HG02763 (cell line): ENCODE measurements at regions not wholly inside any gene's neighbourhood (a gene's known extent, or its start where the extent isn't known, plus 50 kb on each side); places are given as distances from the start of the nearest gene placed in this dataset.
"Not testable (repeated sequence)": the region's sequence is repeated elsewhere in the genome, so short reads cannot be mapped to it uniquely, and the experiment has no call there.

Source experiments
- ATAC-seq: cut with Tn5 transposase; IDR thresholded peaks from one replicate; pipeline ENCODE4 v1.9.1; 2021; ENCODE audit warnings: mild to moderate bottlenecking, moderate library complexity; ENCODE audit not compliant: unreplicated experiment

DNA sequence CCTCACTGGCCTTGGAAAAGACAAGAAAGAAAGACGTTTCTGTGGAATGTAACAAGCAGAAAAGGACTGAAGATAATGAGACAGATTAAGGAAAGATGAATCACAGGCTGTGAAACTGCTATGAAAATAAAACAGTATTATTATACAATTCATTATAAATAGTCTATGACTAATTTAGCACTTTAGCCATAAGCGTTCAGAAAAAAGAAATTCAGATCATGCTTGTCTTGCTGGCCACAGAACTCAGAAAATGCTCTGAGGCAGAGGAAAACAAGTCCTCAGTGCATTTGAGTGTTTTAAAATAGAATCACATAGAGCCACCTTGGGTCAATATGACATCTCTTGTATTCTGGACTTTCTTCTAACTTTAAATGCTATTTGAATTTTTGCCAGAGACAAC lies 65.9 kb upstream of the NBPF26 start:
- ATAC-seq: not testable (repeated sequence)

DNA sequence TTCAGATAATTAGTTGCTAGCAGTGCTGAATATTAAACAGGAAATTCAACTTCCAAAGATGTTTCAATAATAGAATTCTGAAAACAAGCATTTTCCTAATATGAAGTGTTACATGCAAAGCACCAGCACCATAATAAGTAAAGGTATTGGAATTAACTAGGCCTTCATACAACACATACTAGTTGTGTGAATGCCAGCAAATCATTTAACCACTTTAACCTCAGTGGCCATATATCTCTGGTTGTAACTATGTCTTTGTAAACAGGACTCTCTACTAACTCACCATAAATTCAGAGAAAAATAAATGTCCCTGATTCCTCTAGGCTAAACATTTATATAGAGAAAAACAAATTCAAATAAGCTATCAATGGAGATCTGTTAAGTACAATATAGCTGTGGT lies 65.1 kb upstream of the NBPF26 start:
- ATAC-seq: not testable (repeated sequence)

DNA sequence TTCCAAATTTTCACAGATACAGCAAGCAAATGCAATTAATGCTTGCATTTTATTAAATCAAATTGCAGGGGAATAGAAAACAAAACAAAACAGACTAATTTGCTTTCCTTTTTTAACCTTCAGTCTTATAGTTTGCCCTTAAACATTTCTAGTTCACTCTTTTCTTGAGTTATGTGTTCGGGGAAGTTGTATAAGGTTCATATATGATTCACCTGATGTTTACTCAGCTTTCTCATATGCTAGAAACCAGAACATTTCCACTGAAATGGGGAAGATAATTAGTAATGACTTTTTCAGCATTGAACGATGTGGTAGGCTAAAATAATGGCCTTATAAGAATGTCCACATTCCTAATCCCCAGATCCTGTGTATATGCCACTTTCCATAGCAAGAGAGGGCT lies 64.6 kb upstream of the NBPF26 start:
- not testable (repeated sequence) for ATAC-seq

DNA sequence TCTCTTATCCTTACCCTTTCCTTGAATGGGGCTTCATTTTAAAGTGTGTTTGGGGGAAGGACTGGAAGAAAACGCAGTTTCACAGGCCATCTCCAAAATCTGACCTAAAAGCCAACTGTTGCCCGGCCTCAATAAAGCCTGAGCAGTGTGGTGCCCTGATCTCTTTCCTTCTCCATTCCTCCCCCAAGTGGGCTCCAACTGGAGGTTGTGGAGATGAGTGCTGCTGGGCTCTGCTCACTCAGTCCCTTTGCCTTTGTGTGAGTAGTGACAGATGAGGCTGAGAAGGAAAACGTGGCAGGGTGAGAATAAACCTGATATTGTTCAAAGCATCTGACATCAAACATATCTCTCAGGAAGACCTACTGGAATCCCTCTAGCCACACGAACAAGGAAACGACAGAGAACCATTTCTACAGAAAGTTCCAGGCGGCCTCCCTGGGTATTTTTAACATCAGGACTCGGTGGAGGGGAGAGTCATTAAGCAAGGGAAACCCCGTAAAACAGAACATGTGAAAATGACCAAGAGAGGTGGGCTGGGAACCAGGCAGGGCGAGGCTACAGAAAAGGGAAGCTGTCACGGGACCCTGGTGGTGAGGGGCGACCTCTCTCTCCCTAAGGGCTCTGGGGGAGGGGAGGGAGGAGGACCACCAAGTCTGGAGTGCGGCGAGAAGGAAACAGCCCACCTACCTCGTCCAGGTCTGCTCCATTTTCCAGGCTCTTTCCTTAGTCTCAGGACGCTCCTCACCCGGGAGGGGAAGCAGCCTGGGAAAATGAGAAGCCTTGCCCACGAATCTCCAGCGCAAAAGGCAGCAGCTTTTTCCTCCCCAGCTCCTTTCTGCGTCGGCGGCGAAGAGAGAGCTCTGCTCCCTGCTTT lies 59.1 kb upstream of the NBPF26 start:
- not testable (repeated sequence) for ATAC-seq

DNA sequence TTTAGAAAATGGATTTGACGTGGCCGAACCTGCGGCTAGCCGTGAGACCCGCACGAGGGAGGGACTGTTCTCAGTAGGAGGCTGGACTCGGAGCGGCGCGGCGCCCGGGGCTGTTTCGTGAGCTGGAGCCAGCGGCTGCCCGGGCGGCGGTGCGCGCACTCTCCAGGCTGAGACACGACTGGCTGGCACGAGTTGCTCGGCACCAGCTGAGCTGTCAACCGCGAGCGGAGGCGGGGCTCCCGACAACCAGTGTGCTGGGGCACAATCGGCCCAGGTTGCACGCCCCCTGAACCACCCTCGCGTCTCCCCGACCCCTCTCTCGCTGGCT lies 58.5 kb upstream of the NBPF26 start:
- ATAC-seq: not testable (repeated sequence)

DNA sequence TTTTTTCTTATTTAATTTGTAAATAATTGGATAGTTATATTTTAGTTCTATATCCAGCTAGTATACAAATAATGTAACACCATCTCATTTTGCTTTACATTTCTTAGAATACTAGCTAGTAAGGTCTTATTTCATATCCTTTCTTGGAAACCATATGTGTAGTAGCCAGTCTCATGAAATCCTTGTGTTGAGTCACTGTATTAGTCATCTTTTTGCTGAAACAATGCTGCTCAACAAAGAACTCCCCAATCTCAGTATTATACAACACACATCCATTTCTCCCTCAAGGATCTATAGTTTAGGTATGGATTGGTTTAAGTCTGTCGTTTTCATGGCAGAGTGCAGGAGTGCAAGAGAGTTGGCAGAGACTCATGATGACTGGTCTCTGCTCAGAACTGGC lies 55.6 kb upstream of the NBPF26 start:
- ATAC-seq: not testable (repeated sequence)
